ENCODE measurements at regions not wholly inside any gene's neighbourhood (a gene's known extent, or its start where the extent isn't known, plus 50 kb on each side); places are given as distances from the start of the nearest gene placed in this dataset. TPM values are rescaled to one million over a fixed set of nuclear protein-coding genes. Genes with fewer than 3 reads are reported as not detected.

DNA sequence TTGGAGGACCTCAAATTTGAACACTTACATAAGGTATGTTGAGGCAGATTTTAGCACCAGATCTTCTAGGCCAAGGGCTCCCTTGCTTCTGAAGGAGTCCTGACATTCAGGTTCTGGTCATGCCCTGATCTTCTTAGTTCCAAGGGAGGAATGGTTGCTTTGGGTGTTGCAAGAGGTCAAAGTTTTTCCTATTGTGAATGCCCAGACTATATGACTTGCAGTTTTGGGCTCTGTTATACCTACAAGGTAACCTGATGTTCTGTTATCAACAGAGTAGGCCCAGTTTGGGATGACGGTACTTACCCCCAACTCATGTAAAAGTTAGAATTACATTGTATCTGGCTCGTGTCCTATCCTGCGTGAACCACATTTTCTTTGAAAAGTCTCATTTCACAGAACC lies 69.1 kb upstream of the COCH start:
- Histone ChIP-seq H3K9me2 (replicated peaks; ENCODE audit: insufficient read depth, low read length) (no peaks in the 10 kb centered on the region), H3K36me3 (ENCODE audit: insufficient read depth, low read length) (no peaks in the 10 kb centered on the region), H4K20me1 (ENCODE audit: insufficient read depth, low read depth, low read length) (no peaks in the 10 kb centered on the region), H3K4me1 (ENCODE audit: low read length) (no peaks in the 10 kb centered on the region), H3K9ac (ENCODE audit: low read length) (no peak overlapping the region), H3K9me3 (ENCODE audit: low read length) (no peaks in the 10 kb centered on the region), H2AFZ (ENCODE audit: low read length) (no peak overlapping the region), H3K79me2 (ENCODE audit: low read length) (no peaks in the 10 kb centered on the region), H3K27me3 (ENCODE audit: low read length) (no peaks in the 10 kb centered on the region), H3K4me3 (ENCODE audit: low read length) (no peak overlapping the region), H3K27ac (ENCODE audit: low read length) (no peak overlapping the region), H3K4me2 (ENCODE audit: low read depth, low read length, poor library complexity, severe bottlenecking) (no peak overlapping the region)
- no peak for DNase-seq

DNA sequence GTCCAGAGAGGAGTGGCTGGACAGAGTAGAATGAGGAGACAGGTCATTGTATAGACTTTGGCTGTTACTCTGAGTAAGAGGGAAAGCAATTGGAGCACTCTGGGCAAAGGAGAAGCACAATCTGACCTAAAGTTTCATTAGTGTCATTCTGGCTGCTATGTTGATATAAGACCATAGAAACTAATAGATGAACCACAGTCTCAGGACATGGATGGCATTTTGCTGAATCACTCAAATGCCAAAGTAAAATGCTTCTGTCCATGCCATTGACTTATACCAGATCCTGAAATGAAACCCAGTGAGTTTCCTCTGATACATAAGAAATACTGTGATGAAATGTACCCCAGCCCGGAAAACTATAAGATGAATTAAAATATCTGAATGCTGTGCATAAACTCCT lies 65.8 kb upstream of the COCH start:
- H2AFZ ChIP-seq (ENCODE audit: low read length) = no peak overlapping the region

DNA sequence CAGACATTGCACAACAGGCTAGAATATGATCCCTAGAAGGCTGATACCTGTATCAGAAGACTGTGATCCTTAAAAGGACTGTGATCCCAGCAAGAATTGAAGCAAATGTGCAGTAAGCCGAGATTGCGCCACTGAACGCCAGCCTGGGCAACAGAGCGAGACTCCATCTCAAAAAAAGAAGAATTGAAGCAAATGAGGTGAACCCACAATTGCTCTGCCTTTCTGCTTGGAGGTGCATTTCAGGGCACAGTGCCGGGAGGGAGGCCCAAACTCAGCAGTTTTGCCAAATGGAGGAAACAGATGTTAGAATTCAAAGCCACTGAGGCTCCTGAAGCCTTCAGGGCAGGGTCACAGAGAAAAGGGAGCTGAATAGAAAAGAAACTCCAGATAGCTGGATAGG lies 61.1 kb upstream of the COCH start:
- H3K4me1 ChIP-seq (ENCODE audit: low read length) = peaks cover 18% of the 10 kb centered on the region
- H4K20me1 ChIP-seq (ENCODE audit: insufficient read depth, low read depth, low read length) = no peaks in the 10 kb centered on the region
- no peak overlapping the region for H3K27ac ChIP-seq (ENCODE audit: low read length)
- H3K4me2 ChIP-seq (ENCODE audit: low read depth, low read length, poor library complexity, severe bottlenecking) = no peak overlapping the region
- peak overlapping the region; percentile 32; the same call in 1 of the 2 replicates for H2AFZ ChIP-seq (ENCODE audit: low read length)
- H3K9me3 ChIP-seq (ENCODE audit: low read length) = no peaks in the 10 kb centered on the region
- H3K9ac ChIP-seq (ENCODE audit: low read length) = no peak overlapping the region
- no peaks in the 10 kb centered on the region for H3K27me3 ChIP-seq (ENCODE audit: low read length)
- no peaks in the 10 kb centered on the region for H3K79me2 ChIP-seq (ENCODE audit: low read length)
- no peaks in the 10 kb centered on the region for H3K36me3 ChIP-seq (ENCODE audit: insufficient read depth, low read length)
- H3K4me3 ChIP-seq (ENCODE audit: low read length) = no peak overlapping the region
- peak; percentile 53 for DNase-seq
- no peaks in the 10 kb centered on the region for H3K9me2 ChIP-seq (replicated peaks; ENCODE audit: insufficient read depth, low read length)

More for the DNA sequence above, 65.8 kb upstream of the COCH start:
- no peak overlapping the region for H3K4me3 ChIP-seq (ENCODE audit: low read length)
- H3K27ac ChIP-seq (ENCODE audit: low read length) = no peak overlapping the region
- H3K4me2 ChIP-seq (ENCODE audit: low read depth, low read length, poor library complexity, severe bottlenecking) = no peak overlapping the region
- no peaks in the 10 kb centered on the region for H4K20me1 ChIP-seq (ENCODE audit: insufficient read depth, low read depth, low read length)
- H3K27me3 ChIP-seq (ENCODE audit: low read length) = no peaks in the 10 kb centered on the region
- H3K9me3 ChIP-seq (ENCODE audit: low read length) = no peaks in the 10 kb centered on the region
- DNase-seq = no peak
- peaks cover 17% of the 10 kb centered on the region for H3K4me1 ChIP-seq (ENCODE audit: low read length)
- H3K36me3 ChIP-seq (ENCODE audit: insufficient read depth, low read length) = no peaks in the 10 kb centered on the region
- H3K9me2 ChIP-seq (replicated peaks; ENCODE audit: insufficient read depth, low read length) = no peaks in the 10 kb centered on the region
- no peak overlapping the region for H3K9ac ChIP-seq (ENCODE audit: low read length)
- no peaks in the 10 kb centered on the region for H3K79me2 ChIP-seq (ENCODE audit: low read length)

DNA sequence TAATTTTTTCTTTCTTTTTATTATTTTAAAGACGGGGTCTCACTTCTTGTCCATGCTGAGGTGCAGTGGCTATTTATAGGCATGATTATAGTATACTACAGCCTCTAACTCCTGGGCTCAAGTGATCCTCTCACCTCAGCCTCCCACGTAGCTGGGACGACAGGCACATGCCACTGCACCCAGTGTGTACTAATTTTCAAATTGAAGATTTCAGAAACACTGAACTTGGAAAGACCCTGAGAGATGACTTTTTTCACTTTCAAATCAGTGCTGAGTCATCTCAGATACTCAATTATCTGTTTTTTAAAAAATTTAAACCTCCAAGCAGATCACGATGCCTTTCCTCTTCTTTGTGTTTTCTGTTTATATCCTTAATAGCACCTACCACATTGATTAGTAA lies 53.7 kb upstream of the COCH start:
- no peaks in the 10 kb centered on the region for H3K79me2 ChIP-seq (ENCODE audit: low read length)
- H3K9ac ChIP-seq (ENCODE audit: low read length) = no peak overlapping the region
- no peaks in the 10 kb centered on the region for H3K27me3 ChIP-seq (ENCODE audit: low read length)
- no peaks in the 10 kb centered on the region for H4K20me1 ChIP-seq (ENCODE audit: insufficient read depth, low read depth, low read length)
- no peak for DNase-seq
- H2AFZ ChIP-seq (ENCODE audit: low read length) = no peak overlapping the region
- H3K4me1 ChIP-seq (ENCODE audit: low read length) = no peaks in the 10 kb centered on the region
- no peak overlapping the region for H3K4me3 ChIP-seq (ENCODE audit: low read length)
- no peak overlapping the region for H3K27ac ChIP-seq (ENCODE audit: low read length)
- H3K36me3 ChIP-seq (ENCODE audit: insufficient read depth, low read length) = no peaks in the 10 kb centered on the region
- no peaks in the 10 kb centered on the region for H3K9me3 ChIP-seq (ENCODE audit: low read length)
- H3K4me2 ChIP-seq (ENCODE audit: low read depth, low read length, poor library complexity, severe bottlenecking) = no peak overlapping the region
- no peaks in the 10 kb centered on the region for H3K9me2 ChIP-seq (replicated peaks; ENCODE audit: insufficient read depth, low read length)

DNA sequence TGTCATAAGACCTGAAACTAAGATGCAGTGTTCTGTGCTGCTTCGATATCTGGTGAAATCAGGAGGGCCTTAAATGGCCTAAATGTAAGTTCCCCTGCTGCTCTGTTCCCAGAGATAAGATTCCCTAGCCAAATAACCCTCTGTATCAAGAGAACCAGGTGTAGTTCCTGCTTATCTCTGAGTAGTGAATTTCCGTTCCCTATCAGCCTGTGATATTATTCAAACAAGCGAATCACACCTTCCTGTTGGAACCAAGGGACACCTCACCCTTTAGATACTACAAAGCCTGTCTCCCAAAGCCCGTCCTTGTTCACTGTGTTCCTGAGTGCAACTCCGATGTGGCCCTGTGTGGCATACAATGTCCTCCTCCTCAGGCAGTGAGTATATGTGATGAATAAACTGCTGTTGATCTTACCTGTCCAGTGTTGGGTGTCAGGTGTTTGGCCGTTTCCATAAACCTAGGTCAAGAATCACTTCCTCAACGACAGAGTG lies 52.2 kb upstream of the COCH start:
- Histone ChIP-seq H3K36me3 (ENCODE audit: insufficient read depth, low read length) (no peaks in the 10 kb centered on the region), H3K4me3 (ENCODE audit: low read length) (no peak overlapping the region), H3K79me2 (ENCODE audit: low read length) (no peaks in the 10 kb centered on the region), H4K20me1 (ENCODE audit: insufficient read depth, low read depth, low read length) (no peaks in the 10 kb centered on the region), H3K4me1 (ENCODE audit: low read length) (no peaks in the 10 kb centered on the region), H3K27me3 (ENCODE audit: low read length) (no peaks in the 10 kb centered on the region), H2AFZ (ENCODE audit: low read length) (no peak overlapping the region), H3K9ac (ENCODE audit: low read length) (no peak overlapping the region), H3K4me2 (ENCODE audit: low read depth, low read length, poor library complexity, severe bottlenecking) (no peak overlapping the region), H3K27ac (ENCODE audit: low read length) (no peak overlapping the region), H3K9me2 (replicated peaks; ENCODE audit: insufficient read depth, low read length) (no peaks in the 10 kb centered on the region), H3K9me3 (ENCODE audit: low read length) (no peaks in the 10 kb centered on the region)
- DNase-seq = no peak

Small RNA genes in the stretch of these regions (small RNA-seq; reads per million reads assigned to genes)
- gene AL049830.2 = not detected
